ENCODE measurements at regions not wholly inside any gene's neighbourhood (a gene's known extent, or its start where the extent isn't known, plus 50 kb on each side); places are given as distances from the start of the nearest gene placed in this dataset.

DNA sequence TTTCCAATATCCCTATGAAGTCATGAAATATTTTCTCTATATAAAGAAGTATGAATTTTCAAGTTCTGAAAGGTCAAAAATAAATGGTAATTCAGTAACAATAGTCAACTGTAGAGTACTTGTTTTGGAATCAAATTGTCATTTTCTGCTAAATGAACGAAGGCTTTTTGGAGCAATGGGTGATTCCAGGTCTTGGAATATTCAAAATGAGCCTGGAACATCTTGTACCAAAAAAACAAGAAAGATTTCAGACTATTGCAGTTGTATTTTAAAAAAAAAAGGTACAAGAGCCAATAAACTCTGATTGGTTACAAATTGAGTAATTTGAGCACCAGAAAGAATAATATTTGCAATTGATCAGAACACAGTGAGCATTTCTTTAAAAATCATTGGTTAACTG is 730.1 kb downstream of the DTWD2 start:
- no peak for DNase-seq

DNA sequence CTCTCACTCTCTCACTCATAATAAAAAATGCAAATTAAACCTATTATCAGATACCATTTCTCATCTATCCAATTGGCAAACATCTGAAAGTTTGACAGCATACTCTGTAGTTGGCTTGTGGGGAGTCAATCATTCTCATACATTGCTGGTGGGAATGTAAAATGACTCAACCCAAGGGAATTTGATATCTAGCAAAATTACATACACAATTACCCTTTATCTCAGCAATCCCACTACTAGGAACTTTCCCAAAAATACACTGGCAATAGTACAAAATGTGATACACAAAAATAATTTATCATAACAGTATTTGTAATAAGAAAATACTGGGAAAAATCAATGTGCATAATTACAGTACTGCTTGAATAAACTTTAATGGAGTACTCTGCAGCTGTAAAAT is 731.3 kb downstream of the DTWD2 start:
- DNase-seq: no peak

- no peak for DNase-seq
Observed at GRCh38 chr5:118253225-118254061, 734.9 kb downstream of the DTWD2 start.

- no peak for DNase-seq
Observed at GRCh38 chr5:118249386-118249785, 739.0 kb downstream of the DTWD2 start.

DNA sequence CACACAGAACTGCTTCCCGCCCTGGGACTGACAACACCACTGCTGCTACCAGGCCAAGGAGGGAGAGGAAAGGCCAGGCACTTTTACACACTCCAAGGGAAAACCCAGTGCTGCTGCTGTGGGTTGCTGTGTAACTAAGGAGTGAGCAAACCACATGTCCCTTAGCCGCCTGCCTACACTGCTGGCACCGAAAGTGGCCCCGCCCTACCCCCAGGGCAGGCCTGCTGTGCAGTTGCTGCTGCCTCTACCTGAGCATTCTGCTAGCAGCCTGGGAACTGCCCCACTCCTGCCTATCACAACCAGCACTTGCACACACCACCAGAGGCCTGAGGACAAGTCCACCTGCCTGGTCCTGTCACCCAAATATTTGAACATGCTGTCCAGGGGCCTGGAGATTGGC is 740.9 kb downstream of the DTWD2 start:
- DNase-seq: no peak

GRCh38 chr5:118243613-118244012 is 744.7 kb downstream of the DTWD2 start:
- DNase-seq: no peak

DNA sequence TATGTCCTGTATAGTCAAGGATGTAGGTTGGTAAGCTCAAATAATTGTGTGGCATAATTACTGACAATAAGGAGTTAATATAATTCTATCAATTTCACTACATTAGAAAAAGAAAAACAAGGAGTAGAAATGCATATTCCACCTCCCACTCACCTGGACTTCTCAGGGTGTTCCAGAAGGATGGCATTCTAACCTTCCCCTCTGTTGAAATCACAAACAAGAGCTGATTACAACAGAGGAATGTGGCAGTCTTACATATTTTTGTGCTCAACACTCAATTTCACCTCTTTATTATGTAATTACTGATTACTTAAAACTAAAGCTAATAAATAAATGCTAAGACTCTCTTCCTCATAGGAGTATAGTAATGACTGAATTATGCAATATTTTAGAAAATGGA is 745.3 kb downstream of the DTWD2 start:
- DNase-seq: no peak

GRCh38 chr5:118236108-118236849 is 752.1 kb downstream of the DTWD2 start:
- DNase-seq: no peak

- no peak for DNase-seq
Observed at GRCh38 chr5:118233606-118234005, 754.7 kb downstream of the DTWD2 start.

DNA sequence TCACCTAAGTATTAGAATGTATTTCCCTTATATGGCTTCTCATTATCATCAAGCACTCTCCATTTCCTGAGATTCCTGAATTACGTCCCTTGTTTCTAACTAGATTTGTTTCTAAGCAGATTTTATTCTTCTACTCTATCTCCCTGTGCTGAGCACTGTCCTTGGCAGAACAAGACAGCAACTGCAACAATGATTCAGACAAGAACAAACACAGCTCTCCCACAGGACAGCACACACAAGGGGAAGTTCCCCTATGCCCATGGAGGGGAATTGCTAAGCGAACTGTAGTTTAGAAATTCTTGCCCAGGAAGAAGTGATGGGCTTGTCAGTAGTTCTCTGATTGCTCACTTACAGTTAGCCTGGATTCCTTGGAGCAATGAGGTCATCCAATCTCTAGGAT is 759.9 kb downstream of the DTWD2 start:
- DNase-seq: no peak

- no peak for DNase-seq
Observed at GRCh38 chr5:118224546-118224945, 763.8 kb downstream of the DTWD2 start.

- DNase-seq: no peak
Observed at GRCh38 chr5:118220556-118221195, 767.7 kb downstream of the DTWD2 start.

- DNase-seq: no peak
Observed at GRCh38 chr5:118211606-118212005, 776.7 kb downstream of the DTWD2 start.

GRCh38 chr5:118208031-118208453 is 780.3 kb downstream of the DTWD2 start:
- DNase-seq: no peak

DNA sequence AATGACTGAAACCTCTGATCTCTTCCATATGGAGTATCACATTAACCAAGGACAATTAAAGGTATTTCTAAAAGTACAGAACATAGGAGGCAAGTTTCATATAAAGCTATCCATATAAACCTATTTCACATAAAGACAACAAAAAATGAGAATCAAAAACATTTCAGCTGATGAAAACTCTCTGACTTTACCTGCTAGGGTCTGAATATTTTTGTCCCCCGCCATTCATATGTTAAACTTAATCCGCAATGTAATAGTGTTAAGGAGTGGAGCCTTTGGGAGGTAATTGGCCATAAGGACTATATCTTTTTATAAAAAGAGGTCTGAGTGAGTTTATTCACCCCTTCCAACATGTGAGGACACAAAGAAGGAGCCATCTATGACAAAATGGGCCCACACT is 788.5 kb downstream of the DTWD2 start:
- DNase-seq: no peak

DNA sequence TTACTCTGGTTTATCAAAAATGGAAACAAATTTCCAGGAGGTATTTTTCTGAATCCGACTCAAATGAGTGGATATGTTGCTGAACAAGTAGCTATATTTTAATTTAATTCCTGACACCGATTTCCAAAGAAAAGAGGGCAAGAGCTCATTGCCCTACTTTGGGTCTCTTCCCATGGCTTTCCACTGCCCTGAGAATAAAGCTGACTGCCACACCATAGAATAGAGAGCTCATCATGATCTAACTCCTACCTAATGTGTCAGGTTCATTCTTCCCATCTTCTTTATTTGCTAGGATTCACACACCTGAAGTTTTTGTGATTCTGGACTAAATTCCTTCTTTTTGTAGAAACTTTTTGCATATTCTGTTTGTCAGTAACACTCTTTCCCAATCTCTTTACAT is 792.1 kb downstream of the DTWD2 start:
- no peak for DNase-seq

DNA sequence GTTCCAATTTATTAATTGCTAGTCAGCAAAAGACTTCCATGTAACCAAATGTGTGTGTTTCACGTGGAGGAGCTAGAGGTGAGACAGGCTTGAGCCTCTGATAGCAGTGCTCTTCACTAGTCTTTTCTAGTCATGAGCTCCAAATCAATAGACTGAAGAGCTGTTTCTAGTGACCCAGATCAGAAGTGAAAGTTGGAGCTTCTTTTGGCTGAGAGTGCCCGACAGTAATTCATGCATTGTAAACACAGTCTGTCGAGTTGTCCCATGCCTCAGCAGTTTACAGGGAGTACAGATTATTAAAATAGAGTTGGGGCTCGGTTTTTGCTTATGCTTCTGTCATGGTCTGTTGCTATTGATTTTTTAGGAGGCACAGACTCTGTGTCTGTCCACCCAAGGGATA is 793.1 kb downstream of the DTWD2 start:
- DNase-seq: no peak

DNA sequence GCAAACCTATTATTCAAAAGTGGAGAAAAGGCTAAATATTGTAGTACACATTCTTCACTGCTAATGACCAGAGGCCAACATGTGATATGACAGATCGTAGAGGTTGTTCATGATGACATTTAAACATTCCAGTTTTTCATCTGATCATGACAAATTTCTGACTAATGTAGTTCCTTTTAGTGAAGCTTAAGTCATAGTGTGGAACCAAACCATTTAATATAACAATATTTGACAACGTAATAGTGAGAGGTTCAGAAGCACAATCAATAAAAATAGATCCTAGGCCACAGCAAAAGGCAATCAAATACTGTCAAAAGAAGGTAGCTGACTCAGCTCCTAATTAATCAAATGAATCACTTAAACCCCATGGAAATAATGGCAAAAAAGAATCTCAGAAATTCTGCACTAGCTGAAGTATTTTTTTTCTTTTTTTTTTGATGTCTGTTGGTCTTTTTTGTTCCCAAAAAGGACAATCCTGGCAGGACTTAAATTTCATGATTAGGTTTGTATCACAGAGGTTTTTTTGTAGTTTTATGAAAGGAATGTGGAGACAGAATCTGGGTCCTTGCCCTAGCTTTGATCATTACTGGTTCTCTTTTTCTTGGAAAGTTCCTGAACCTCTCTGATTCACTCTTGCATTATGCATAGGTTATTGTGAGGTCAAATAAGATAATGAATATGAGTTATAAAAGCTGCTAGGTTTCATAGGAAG is 795.0 kb downstream of the DTWD2 start:
- DNase-seq: no peak

DNA sequence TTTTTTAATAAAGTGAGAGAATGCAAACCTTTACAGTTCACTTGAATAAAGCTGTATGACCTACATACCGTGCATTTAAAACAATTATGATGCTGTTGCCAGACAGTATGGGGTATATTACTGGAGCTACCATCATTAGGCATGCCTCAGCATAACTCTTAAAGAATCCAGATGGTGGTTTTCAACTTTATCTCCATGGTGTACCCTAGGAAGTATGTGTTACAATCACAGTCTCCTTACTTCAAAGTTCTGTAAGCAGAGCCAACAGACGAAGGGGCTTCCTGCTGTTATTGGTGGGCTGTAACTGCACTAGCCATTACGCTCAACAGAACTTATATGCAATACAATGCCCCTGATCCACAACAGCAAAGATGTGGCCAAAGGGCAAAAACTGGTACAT is 803.3 kb downstream of the DTWD2 start:
- no peak for DNase-seq

DNA sequence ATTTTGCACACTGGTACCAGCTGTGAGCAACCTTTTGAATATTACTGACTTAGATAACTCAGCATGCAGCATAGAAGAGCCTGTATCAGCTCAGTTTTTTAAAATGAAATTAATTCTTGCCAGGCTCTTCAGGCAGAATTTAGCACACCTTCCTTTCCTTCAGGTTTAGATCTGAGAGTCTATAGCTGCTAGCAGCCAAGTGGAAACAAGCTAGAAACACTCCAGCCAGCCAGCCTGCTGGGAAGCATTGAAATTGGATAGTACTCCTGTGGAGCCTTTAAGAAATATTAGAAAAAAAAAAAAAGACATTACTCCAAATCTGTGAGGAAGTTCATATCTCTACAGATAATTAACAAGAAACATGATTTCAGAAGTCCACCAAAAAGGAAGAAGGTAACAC is 812.2 kb downstream of the DTWD2 start:
- no peak for DNase-seq

DNA sequence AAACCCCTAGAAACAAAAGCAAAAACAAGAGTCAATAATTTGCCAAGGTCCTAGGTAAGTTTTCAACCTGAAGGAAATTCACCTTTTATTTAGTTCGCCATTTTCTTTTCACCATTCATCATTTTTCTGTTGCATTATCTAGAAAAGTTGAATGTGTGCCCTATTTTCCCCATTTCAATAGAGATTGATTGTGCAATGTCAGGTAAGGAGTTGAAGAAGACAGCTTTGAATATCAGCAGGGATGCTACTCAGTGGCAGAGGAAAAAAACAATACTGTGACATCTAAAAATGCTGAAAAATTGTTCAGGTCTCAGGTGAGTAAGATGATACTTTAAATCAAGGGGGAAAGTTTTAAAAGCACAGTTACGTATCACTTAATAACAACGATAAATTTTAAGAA is 813.7 kb downstream of the DTWD2 start:
- no peak for DNase-seq

DNA sequence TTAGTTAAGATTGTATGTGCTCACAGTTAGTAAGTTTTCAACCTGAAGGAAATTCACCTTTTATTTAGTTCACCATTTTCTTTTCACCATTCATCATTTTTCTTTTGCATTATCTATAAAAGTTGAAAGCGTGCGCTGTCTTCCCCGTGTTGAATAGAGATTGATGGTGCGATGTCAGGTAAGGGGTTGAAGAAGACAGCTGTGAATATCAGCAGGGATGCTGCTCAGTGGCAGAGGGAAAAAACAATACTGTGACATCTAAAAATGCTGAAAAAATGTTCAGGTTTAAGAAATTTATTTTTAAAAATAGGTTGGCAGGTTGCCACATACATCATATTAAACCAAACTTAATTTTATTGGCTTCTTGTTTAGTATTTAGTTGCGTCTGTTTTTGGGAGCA is 815.0 kb downstream of the DTWD2 start:
- DNase-seq: no peak

DNA sequence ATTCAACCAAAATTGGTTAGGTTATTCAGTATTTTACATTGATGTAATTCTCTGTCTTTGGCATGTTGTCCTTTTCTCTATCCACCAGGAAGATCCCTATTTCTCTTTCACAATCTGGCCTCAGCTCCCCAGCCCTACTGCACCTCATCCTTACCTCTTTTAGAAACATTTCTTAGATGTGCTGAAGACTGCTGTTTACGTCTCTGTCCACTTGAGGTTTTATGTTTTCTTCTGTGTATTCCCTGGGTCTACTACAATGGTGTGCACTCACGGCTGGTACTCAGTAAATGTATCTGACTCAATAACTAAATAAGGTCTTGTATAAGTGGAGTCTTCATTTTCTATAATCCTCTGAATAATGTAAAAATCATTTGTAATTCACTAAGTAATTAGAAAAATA is 822.7 kb downstream of the DTWD2 start:
- DNase-seq: no peak

Data from SHP77 (cell line).